NCI-H2081 (cell line): ENCODE measurements at regions not wholly inside any gene's neighbourhood (a gene's known extent, or its start where the extent isn't known, plus 50 kb on each side); places are given as distances from the start of the nearest gene placed in this dataset.

Experiments used
- DNase-seq, 2 experiments: peaks; one replicate each; lab custom pipeline; 2025; lab: John Stamatoyannopoulos, UW

DNA sequence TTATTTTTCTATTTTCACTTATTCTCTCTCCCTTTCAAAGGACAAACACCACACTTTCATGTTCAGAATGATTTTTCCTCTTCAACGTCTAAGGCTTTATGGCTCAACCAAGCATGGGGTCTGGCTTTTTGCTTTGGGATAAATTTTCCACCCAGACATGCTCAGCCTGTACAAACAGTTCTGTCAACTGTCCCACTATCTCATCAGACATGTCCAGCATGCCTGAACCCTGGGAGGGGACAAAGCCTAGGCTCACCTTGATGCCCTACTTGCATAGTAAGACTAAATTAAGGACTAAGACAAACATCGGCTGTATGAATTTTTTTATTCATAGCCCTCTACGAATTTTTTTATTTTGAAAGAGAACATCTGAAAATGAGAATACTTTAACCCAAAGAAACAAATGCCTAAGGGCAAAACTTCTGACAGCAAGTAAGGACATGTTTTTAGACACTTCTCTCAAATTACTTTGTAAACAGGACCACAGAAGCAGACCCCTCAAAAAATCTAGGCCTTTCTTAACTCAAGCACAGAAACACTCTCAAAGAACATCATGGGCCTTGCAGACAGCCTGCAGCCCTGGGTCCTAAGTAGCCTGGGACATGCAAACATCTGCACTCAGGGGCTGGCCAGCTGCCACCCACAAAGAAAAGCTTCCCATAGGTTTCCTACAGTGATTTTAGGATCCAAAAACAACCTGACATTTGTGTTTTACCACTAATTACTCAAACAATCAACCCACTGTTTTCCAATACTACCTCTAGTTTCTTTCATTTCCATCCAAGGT, 72.3 kb upstream of the PALMD start:
- DNase-seq: no peak

DNA sequence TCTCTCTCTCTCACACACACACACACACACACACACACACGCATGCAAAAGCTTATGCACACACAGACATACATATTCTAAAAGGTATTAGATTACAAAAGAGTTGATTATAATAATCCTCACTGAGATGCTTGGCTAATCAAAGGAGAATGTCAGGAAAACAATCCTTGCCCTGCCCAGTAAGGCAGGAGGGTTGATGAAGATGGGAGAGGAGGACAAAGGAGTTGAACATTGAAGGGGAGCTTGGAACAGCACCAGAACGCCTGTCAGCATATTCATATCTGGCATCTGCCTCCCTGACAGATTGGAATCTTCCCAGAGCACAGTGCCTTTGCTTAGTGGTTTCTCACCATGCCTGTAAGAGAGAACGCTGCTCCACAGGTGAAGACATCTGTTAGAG, 68.6 kb upstream of the PALMD start:
- no peak for DNase-seq

DNA sequence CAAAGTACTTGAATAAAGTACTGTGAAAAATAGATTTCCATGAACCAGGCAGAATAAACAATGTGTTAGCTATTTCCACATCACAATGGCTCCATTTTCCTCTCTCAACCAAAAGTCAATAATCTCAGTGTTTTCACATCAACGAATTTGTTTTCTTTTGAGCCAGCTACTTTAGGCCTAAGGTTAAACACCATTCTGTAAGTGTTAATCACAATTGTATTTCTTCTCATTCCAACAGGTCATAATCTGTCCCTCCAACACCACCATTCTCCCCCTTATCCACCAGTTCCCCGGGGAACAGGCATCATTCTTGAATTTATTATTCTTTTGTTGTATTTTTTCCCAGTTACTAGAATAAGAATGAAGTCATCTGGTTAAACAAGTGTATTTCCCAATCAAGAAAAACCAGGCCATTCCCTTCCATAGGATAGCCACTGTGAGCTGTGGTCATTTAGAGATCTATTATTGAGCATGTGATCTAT, 66.2 kb upstream of the PALMD start:
- no peak for DNase-seq

DNA sequence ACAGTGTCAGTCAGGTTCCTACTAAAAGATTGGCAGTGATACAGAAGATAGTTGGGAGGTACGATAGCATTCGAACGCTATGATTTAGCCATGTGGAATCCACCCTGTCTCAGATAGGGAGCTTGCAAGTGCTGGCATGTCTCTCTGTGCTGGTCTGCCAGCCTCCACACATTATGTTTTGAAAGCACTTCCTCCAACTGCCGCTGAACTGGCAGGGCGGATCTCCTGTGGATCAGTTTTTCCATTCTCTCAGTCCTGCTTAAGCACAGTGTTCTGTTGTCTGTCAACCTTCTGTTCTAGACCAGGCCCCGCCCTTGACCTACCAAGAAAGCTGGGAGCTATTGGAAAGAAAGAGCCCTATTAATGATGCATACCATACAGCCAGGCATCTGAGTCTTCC, 65.5 kb upstream of the PALMD start:
- DNase-seq: no peak

DNA sequence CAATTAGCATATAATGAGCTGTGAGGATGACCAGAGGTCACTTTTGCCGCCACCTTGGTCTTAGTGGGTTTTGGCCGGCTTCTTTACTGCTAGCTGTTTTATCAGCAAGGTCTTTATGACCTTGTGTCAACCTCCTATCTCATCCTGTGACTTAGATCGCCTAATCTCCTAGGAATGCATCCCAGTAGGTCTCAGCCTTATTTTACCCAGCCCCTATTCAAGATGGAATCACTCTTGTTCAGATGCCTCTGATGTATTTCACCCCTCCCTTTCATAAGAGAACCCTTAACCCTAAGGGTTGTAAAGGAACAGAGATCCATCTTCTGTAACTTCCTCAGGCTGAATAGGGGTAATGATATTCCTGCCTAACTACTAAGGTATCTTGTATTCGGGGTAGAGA, 58.9 kb upstream of the PALMD start:
- no peak for DNase-seq

DNA sequence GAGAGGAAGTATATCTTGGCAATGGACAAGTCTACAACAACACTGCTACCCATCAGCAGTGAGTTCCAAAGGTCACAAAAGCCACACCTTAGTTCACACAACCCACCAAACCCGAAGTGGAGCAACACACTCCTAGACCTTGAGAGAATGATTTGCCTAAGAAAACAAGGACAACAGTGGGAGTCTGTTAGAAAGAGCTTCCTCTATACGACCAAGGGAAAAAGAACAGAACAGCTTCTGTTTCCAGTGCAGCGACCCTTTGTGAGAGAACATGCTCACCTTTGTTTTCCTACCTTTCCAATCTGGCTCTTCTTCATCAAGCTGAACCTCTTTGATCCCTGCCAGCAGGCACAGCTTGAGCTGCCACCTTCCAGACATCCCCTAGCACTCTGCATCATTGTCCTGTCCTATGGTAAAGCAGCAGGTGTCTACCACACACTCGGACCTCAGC, 56.7 kb upstream of the PALMD start:
- no peak for DNase-seq

DNA sequence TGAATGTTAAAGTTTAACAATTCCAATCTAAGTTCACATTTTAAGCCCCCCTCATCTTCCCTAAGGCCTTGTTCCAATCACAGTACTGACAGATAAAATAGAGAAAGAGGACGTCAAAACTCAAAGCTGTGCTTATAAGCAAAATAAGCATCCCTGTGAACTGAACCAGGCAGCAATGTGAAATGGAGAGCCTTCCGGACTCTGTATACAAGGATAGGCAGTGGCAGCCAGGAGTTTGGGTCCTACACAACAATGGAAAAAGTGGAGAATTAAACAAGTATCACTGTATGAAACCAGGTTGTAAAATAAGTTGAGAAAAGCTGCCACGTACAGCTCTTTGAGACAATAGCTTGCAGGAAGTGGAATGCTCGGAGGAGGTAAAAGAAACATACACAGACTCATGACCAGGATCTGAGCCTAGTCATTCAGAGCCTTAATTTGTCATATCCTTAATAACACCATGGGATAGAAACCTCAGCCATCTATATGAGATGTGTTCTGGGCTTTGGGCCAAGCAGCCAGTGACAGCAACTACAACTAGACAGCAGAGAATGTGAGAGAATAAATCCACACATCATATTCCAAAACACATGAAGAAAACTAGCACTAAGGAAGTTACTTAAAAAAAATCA, 55.2 kb upstream of the PALMD start:
- peak; percentile 29 to 49 for DNase-seq

DNA sequence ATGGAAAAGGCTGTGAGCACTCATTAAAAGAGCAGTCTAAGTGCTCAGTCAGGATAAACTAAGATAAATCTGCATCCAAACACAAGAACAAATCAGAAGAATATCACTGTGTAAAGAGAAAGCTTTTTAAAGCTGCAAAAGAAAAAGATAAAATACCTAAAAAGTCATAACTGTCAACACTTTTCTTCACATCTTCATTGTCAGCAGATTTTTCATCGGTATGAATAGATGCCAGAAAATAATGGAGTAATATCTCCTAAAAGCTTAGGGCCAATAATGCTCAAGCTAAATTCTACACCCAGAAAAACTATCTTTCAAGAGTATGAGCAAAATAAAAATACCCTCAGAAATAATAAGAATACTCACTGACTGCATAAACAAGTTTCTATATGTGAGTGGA, 54.0 kb upstream of the PALMD start:
- no peak for DNase-seq

DNA sequence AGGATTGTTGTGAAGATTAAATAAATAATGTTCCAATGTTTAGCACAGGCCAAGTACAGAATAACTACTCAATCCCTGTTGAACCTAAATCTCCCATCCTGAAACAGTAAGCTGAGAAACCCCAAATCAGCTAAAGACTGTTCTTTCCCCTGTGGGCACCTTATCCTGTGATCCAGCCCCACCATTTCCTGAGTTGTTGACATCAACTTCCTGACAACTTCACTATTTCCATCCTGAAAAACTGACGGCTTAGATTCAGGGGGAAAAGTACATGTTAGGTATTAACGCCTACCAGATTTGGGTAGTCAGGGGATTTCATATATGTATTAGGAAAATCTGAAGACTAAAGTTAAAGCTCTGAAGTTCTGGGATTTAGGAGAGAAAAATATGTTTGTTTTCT, 51.7 kb upstream of the PALMD start:
- no peak for DNase-seq

DNA sequence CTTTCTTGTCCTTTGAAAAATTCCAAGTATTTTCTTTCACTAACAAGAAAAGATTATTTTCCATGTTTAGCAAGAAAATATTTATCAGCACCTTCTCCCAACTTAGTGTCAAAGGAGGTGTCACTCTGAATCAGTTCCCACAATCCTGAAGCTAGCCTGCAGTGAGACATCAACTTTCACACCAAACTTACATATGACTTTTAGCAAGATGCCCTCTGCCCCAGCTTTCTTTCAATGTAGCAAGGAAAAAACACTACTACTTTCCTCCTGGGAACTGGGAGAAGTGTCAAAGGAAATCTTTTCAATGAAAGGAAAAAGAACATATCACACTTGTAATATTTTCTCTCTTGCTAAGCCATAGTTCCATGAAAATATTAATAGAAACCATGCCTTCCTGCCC, 50.9 kb upstream of the PALMD start:
- no peak for DNase-seq

DNA sequence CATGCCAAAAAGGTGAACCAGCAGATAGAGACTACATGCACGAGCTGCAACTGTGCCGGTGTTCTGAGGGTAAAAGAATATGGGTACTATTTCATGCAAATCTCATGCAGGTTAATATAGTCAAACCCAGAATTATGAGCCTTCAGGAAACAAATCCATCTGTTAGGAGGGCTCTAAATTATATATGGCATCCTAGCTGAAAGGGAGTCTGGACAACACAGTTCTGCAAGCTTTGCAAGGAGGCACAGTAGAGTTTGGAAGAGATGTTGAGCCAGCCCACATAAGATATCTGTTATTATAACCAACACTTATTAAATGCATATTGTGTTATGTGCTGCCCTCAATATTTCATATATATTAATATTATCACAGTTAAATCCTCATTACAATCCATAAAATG, 50.5 kb upstream of the PALMD start:
- no peak for DNase-seq
